ENCODE measurements at regions not wholly inside any gene's neighbourhood (a gene's known extent, or its start where the extent isn't known, plus 50 kb on each side); places are given as distances from the start of the nearest gene placed in this dataset.

GRCh38 chr2:136395582-136395981 is 277.6 kb upstream of the CXCR4 start:
- Histone ChIP-seq H3K9me3 (no peaks in the 10 kb centered on the region), H3K36me3 (no peaks in the 10 kb centered on the region), H3K27me3 (no peaks in the 10 kb centered on the region), H3K27ac (no peak overlapping the region), H3K4me1 (no peaks in the 10 kb centered on the region), H3K4me3 (replicated peaks in 1 of 3) (no peak overlapping the region)
- 90 to 97% methylated on average over 2 of the region's 2 CpGs for WGBS, 2 donors
- intact Hi-C loops (cut with DNase I) = no loop called here
- DNase-seq = no peak
- no peak for TF ChIP-seq POLR2A (IDR thresholded peaks at IDR 0.05)
- TF ChIP-seq, protein P1, sequence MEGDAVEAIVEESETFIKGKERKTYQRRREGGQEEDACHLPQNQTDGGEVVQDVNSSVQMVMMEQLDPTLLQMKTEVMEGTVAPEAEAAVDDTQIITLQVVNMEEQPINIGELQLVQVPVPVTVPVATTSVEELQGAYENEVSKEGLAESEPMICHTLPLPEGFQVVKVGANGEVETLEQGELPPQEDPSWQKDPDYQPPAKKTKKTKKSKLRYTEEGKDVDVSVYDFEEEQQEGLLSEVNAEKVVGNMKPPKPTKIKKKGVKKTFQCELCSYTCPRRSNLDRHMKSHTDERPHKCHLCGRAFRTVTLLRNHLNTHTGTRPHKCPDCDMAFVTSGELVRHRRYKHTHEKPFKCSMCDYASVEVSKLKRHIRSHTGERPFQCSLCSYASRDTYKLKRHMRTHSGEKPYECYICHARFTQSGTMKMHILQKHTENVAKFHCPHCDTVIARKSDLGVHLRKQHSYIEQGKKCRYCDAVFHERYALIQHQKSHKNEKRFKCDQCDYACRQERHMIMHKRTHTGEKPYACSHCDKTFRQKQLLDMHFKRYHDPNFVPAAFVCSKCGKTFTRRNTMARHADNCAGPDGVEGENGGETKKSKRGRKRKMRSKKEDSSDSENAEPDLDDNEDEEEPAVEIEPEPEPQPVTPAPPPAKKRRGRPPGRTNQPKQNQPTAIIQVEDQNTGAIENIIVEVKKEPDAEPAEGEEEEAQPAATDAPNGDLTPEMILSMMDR (IDR thresholded peaks at IDR 0.05) = no peak

GRCh38 chr2:136394136-136395060 is 276.4 kb upstream of the CXCR4 start:
- H3K27ac ChIP-seq = no peak overlapping the region
- intact Hi-C loops (cut with DNase I) = no loop called here
- no peaks in the 10 kb centered on the region for H3K9me3 ChIP-seq
- 84 to 86% methylated on average over 6 to 8 of the region's 8 CpGs for WGBS, 2 donors
- no peak overlapping the region for H3K4me3 ChIP-seq (replicated peaks in 1 of 3)
- no peaks in the 10 kb centered on the region for H3K27me3 ChIP-seq
- no peaks in the 10 kb centered on the region for H3K36me3 ChIP-seq
- no peak for DNase-seq
- TF ChIP-seq, protein P1 (IDR thresholded peaks at IDR 0.05) = no peak
- TF ChIP-seq POLR2A (IDR thresholded peaks at IDR 0.05) = no peak
- H3K4me1 ChIP-seq = no peaks in the 10 kb centered on the region

- TF ChIP-seq POLR2A (IDR thresholded peaks at IDR 0.05) = no peak
- TF ChIP-seq, protein P1 (IDR thresholded peaks at IDR 0.05) = no peak
- WGBS, 2 donors = 96 to 100% methylated on average over 1 of the region's 1 CpG
- no peak for DNase-seq
- intact Hi-C loops (cut with DNase I) = no loop called here
- Histone ChIP-seq H3K9me3 (no peaks in the 10 kb centered on the region), H3K27me3 (no peaks in the 10 kb centered on the region), H3K27ac (no peak overlapping the region), H3K36me3 (no peaks in the 10 kb centered on the region), H3K4me1 (no peaks in the 10 kb centered on the region), H3K4me3 (replicated peaks in 1 of 3) (no peak overlapping the region)
These were observed 275.6 kb upstream of the CXCR4 start for GRCh38 chr2:136393514-136393913.

DNA sequence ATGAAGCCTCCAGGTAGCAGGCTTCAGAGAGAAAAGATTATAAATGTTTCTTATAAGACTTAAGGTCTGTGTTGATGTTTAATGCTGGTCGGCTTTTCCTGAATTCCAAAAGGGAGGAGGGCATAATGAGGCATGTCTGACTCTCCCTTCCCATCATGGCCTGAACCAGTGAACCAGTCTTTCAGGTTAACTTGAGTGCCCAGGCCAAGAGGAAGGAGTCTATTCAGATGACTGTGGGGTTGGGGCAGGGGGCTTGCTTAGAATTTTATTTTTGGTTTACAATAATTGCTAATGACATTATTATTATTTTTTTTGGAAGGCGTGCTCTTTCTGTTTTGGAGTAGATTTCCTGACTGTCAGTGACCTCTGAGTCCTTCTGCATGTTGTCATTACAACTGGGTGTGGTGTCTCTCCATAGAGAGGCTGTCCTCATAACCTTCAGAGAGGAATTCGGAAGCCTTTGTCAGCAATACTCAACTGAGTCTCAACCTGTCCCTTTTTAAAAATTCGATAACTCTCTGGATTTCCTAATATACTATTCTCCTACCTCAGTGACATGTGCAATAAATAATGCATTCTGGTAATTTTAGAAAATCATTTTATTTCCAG is 275.1 kb upstream of the CXCR4 start:
- Histone ChIP-seq H3K4me3 (replicated peaks in 1 of 3) (no peak overlapping the region), H3K4me1 (no peaks in the 10 kb centered on the region), H3K27ac (no peak overlapping the region), H3K36me3 (no peaks in the 10 kb centered on the region), H3K9me3 (no peaks in the 10 kb centered on the region), H3K27me3 (no peaks in the 10 kb centered on the region)
- intact Hi-C loops (cut with DNase I) = no loop called here
- TF ChIP-seq, protein P1 (IDR thresholded peaks at IDR 0.05) = no peak
- no peak for TF ChIP-seq POLR2A (IDR thresholded peaks at IDR 0.05)
- 69 to 78% methylated on average over 4 of the region's 4 CpGs for WGBS, 2 donors
- no peak for DNase-seq

DNA sequence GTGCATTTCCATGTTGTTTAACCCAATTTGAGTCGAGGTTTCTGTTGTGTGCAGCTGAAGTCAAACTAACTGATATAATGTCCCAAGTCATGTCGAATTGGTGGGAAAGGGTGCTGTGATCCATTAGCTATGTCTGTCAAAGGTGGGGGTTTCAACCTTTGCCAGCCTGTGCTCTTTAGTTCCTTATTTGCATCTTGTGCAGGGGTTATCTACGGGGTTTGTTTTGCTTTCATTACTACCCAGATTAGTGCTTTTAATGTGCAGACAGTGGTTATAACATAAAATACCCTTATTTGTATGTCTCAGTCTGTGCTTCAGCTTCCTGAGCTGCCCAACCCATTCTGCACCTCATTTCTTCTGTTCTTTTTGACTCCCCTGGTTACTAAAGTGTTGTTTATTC is 271.9 kb upstream of the CXCR4 start:
- WGBS, 2 donors = 78 to 79% methylated on average over 3 of the region's 3 CpGs
- Histone ChIP-seq H3K27ac (no peak overlapping the region), H3K4me3 (replicated peaks in 1 of 3) (no peak overlapping the region), H3K27me3 (no peaks in the 10 kb centered on the region), H3K9me3 (no peaks in the 10 kb centered on the region), H3K36me3 (no peaks in the 10 kb centered on the region), H3K4me1 (no peaks in the 10 kb centered on the region)
- intact Hi-C loops (cut with DNase I) = no loop called here
- DNase-seq = no peak
- no peak for TF ChIP-seq POLR2A (IDR thresholded peaks at IDR 0.05)
- TF ChIP-seq, protein P1 (IDR thresholded peaks at IDR 0.05) = no peak

Data from thyroid gland (tissue), 4 donors.